GM18909 (cell line): ENCODE measurements at regions not wholly inside any gene's neighbourhood (a gene's known extent, or its start where the extent isn't known, plus 50 kb on each side); places are given as distances from the start of the nearest gene placed in this dataset.

ENCODE experiments used
- ATAC-seq: cut with Tn5 transposase; IDR thresholded peaks from one replicate; pipeline ENCODE4 v1.9.1; 2021; ENCODE audit warnings: mild to moderate bottlenecking; ENCODE audit not compliant: unreplicated experiment, poor library complexity

- ATAC-seq, result no peak
Measured at GRCh38 chr2:147521936-147522335, 322.9 kb upstream of the ACVR2A start.

- ATAC-seq, result no peak
Measured at GRCh38 chr2:147520817-147521216, 324.0 kb upstream of the ACVR2A start.

GRCh38 chr2:147519178-147519577, 325.7 kb upstream of the ACVR2A start:
- ATAC-seq, result no peak

- ATAC-seq, result no peak
Measured at GRCh38 chr2:147515213-147515612, 329.6 kb upstream of the ACVR2A start.

GRCh38 chr2:147512206-147512605, 332.6 kb upstream of the ACVR2A start:
- ATAC-seq, result no peak

- no peak for ATAC-seq
Measured at GRCh38 chr2:147511491-147511948, 333.3 kb upstream of the ACVR2A start.

- no peak for ATAC-seq
Measured at GRCh38 chr2:147509821-147510220, 335.0 kb upstream of the ACVR2A start.

GRCh38 chr2:147506889-147507288, 337.9 kb upstream of the ACVR2A start:
- no peak for ATAC-seq

- ATAC-seq, result no peak
Measured at GRCh38 chr2:147502711-147503290, 342.0 kb upstream of the ACVR2A start.

- ATAC-seq, result no peak
Measured at GRCh38 chr2:147501968-147502367, 342.9 kb upstream of the ACVR2A start.

- ATAC-seq, result no peak
Measured at GRCh38 chr2:147500819-147501395, 343.9 kb upstream of the ACVR2A start.

- peak; percentile 20 for ATAC-seq
Measured at GRCh38 chr2:147500229-147500628, 344.6 kb upstream of the ACVR2A start.

GRCh38 chr2:147499785-147500184, 345.0 kb upstream of the ACVR2A start:
- ATAC-seq, result peak; percentile 77

GRCh38 chr2:147495734-147496133, 349.1 kb upstream of the ACVR2A start:
- no peak for ATAC-seq

GRCh38 chr2:147492471-147492870, 352.4 kb upstream of the ACVR2A start:
- no peak for ATAC-seq

GRCh38 chr2:147491506-147491905, 353.3 kb upstream of the ACVR2A start:
- no peak for ATAC-seq

GRCh38 chr2:147490401-147491261, 354.2 kb upstream of the ACVR2A start:
- no peak for ATAC-seq

GRCh38 chr2:147488472-147488871, 356.4 kb upstream of the ACVR2A start:
- no peak for ATAC-seq

- no peak for ATAC-seq
Measured at GRCh38 chr2:147487978-147488289, 356.9 kb upstream of the ACVR2A start.

GRCh38 chr2:147487286-147487977, 357.4 kb upstream of the ACVR2A start:
- ATAC-seq, result no peak
